ENCODE measurements at regions not wholly inside any gene's neighbourhood (a gene's known extent, or its start where the extent isn't known, plus 50 kb on each side); places are given as distances from the start of the nearest gene placed in this dataset.

- H3K4me3 ChIP-seq (ENCODE audit: low read depth, low read length): no peak overlapping the region
- no peak for DNase-seq (ENCODE audit: low read depth)
- no peak for TF ChIP-seq CTCF (conservative IDR thresholded peaks at IDR 0.05; ENCODE audit: low read depth, low read length)
Observed at GRCh38 chr1:212221801-212222200, 63.4 kb upstream of the PPP2R5A start.

GRCh38 chr1:212224102-212224501 lies 61.1 kb upstream of the PPP2R5A start:
- no peak for DNase-seq (ENCODE audit: low read depth)
- H3K4me3 ChIP-seq (ENCODE audit: low read depth, low read length): no peak overlapping the region

GRCh38 chr1:212225416-212225815 lies 59.8 kb upstream of the PPP2R5A start:
- no peak for TF ChIP-seq CTCF (conservative IDR thresholded peaks at IDR 0.05; ENCODE audit: low read depth, low read length)
- no peak for DNase-seq (ENCODE audit: low read depth)
- H3K4me3 ChIP-seq (ENCODE audit: low read depth, low read length): no peak overlapping the region

More at GRCh38 chr1:212224102-212224501, 61.1 kb upstream of the PPP2R5A start:
- no peak for TF ChIP-seq CTCF (conservative IDR thresholded peaks at IDR 0.05; ENCODE audit: low read depth, low read length)

- TF ChIP-seq CTCF (conservative IDR thresholded peaks at IDR 0.05; ENCODE audit: low read depth, low read length): no peak
- peak; percentile 66 for DNase-seq (ENCODE audit: low read depth)
- H3K4me3 ChIP-seq (ENCODE audit: low read depth, low read length): no peak overlapping the region
Observed at GRCh38 chr1:212225871-212226302, 59.3 kb upstream of the PPP2R5A start.

GRCh38 chr1:212226467-212226866 lies 58.7 kb upstream of the PPP2R5A start:
- TF ChIP-seq CTCF (conservative IDR thresholded peaks at IDR 0.05; ENCODE audit: low read depth, low read length): no peak
- no peak overlapping the region for H3K4me3 ChIP-seq (ENCODE audit: low read depth, low read length)
- DNase-seq (ENCODE audit: low read depth): no peak

GRCh38 chr1:212228076-212228475 lies 57.1 kb upstream of the PPP2R5A start:
- no peak for TF ChIP-seq CTCF (conservative IDR thresholded peaks at IDR 0.05; ENCODE audit: low read depth, low read length)
- DNase-seq (ENCODE audit: low read depth): no peak
- no peak overlapping the region for H3K4me3 ChIP-seq (ENCODE audit: low read depth, low read length)

- peak overlapping the region; percentile 4 for H3K4me3 ChIP-seq (ENCODE audit: low read depth, low read length)
- peak; percentile 81 for DNase-seq (ENCODE audit: low read depth)
- TF ChIP-seq CTCF (conservative IDR thresholded peaks at IDR 0.05; ENCODE audit: low read depth, low read length): no peak
Observed at GRCh38 chr1:212228591-212229119, 56.6 kb upstream of the PPP2R5A start.

Data from epithelial cell of proximal tubule (primary cell).